Suprapubic skin (tissue), 3 donors: ENCODE measurements at regions not wholly inside any gene's neighbourhood (a gene's known extent, or its start where the extent isn't known, plus 50 kb on each side); places are given as distances from the start of the nearest gene placed in this dataset.

ENCODE experiments used
- POLR2A ChIP-seq, 2 donors: fragments of 450-650 bp; IDR thresholded peaks; one replicate each; pipeline ENCODE4 v1.6.1; 2017; ENCODE audit warnings: antibody characterized with exemption in 2 of 2, mild to moderate bottlenecking in 2 of 2, moderate library complexity in 2 of 2
- TF ChIP-seq, protein P1 (sequence below), 2 donors: fragments of 200-600 bp in 1 of 2; fragments of 450-650 bp in 1 of 2; sonication (generic) in 1 of 2; IDR thresholded peaks; one replicate each; pipeline ENCODE4 v1.5.1; 2016 to 2019; ENCODE audit warnings: antibody characterized with exemption in 2 of 2, mild to moderate bottlenecking in 1 of 2, moderate library complexity in 1 of 2

DNA sequence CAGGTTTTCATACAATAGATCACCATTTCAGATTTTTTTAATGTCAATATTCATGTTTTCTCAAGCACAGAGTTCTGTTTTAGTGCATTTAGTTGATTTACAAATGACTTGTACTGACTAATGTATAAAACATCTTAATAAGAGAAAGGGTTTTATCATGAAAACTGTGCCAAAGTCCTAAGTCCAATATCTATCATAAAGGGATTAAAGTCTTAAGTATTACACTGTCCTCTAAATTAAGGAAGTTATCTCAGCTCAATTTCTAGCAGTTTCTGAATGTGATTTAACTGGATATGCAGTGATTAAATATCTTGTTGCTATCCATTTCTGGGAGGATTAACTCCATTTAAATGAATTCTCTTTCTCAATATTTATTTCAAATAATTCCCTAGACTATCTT is 381.1 kb upstream of the CNTN4 start:
- TF ChIP-seq, protein P1, sequence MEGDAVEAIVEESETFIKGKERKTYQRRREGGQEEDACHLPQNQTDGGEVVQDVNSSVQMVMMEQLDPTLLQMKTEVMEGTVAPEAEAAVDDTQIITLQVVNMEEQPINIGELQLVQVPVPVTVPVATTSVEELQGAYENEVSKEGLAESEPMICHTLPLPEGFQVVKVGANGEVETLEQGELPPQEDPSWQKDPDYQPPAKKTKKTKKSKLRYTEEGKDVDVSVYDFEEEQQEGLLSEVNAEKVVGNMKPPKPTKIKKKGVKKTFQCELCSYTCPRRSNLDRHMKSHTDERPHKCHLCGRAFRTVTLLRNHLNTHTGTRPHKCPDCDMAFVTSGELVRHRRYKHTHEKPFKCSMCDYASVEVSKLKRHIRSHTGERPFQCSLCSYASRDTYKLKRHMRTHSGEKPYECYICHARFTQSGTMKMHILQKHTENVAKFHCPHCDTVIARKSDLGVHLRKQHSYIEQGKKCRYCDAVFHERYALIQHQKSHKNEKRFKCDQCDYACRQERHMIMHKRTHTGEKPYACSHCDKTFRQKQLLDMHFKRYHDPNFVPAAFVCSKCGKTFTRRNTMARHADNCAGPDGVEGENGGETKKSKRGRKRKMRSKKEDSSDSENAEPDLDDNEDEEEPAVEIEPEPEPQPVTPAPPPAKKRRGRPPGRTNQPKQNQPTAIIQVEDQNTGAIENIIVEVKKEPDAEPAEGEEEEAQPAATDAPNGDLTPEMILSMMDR (IDR thresholded peaks at IDR 0.05), result no peak
- TF ChIP-seq POLR2A (IDR thresholded peaks at IDR 0.05), result no peak
